ENCODE measurements at regions not wholly inside any gene's neighbourhood (a gene's known extent, or its start where the extent isn't known, plus 50 kb on each side); places are given as distances from the start of the nearest gene placed in this dataset.

DNA sequence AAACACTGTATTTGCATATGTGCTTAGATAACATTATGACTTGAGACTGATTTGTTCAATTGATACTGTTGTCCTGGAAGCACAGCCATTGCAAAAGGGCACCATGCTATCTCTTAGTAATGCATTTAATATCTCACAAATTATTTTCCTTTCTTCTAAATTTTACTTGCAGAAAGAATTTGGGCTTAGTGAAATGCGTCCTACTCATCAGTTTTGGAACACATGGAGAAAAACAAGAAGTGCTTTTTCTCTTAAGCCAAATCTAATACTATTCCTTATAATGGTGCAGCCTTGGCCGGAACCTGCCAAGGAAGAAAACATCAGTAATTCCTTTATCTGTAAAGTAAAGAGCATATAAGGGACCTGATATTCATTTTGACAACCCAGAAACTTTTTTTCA lies 172.2 kb upstream of the ZNF608 start:
- intact Hi-C loops (cut with micrococcal nuclease), result no loop called here
- Mint-ChIP-seq H3K27me3 (ENCODE audit: low read depth) (no peaks in the 10 kb centered on the region), H3K4me1 (ENCODE audit: low read depth) (no peaks in the 10 kb centered on the region), H3K4me3 (ENCODE audit: low read depth) (no peak overlapping the region), H3K36me3 (ENCODE audit: low read depth) (no peaks in the 10 kb centered on the region), H3K27ac (no peak overlapping the region), H3K9me3 (no peaks in the 10 kb centered on the region)
- DNase-seq (ENCODE audit: low spot score), result no peak

- H3K4me1 Mint-ChIP-seq (ENCODE audit: low read depth), result no peaks in the 10 kb centered on the region
- no peak for DNase-seq (ENCODE audit: low spot score)
- H3K36me3 Mint-ChIP-seq (ENCODE audit: low read depth), result no peaks in the 10 kb centered on the region
- no peaks in the 10 kb centered on the region for H3K9me3 Mint-ChIP-seq
- intact Hi-C loops (cut with micrococcal nuclease), result no loop called here
- no peak overlapping the region for H3K4me3 Mint-ChIP-seq (ENCODE audit: low read depth)
- no peaks in the 10 kb centered on the region for H3K27me3 Mint-ChIP-seq (ENCODE audit: low read depth)
- H3K27ac Mint-ChIP-seq, result no peak overlapping the region
Measured at GRCh38 chr5:124919076-124919475, 172.6 kb upstream of the ZNF608 start.

GRCh38 chr5:124919747-124920525 lies 173.5 kb upstream of the ZNF608 start:
- no peak overlapping the region for H3K27ac Mint-ChIP-seq
- intact Hi-C loops (cut with micrococcal nuclease), result no loop called here

GRCh38 chr5:124920909-124921666 lies 174.6 kb upstream of the ZNF608 start:
- intact Hi-C loops (cut with micrococcal nuclease), result no loop called here
- H3K36me3 Mint-ChIP-seq (ENCODE audit: low read depth), result no peaks in the 10 kb centered on the region
- H3K4me3 Mint-ChIP-seq (ENCODE audit: low read depth), result no peak overlapping the region
- no peaks in the 10 kb centered on the region for H3K27me3 Mint-ChIP-seq (ENCODE audit: low read depth)
- no peak overlapping the region for H3K27ac Mint-ChIP-seq
- no peaks in the 10 kb centered on the region for H3K9me3 Mint-ChIP-seq
- DNase-seq (ENCODE audit: low spot score), result no peak
- H3K4me1 Mint-ChIP-seq (ENCODE audit: low read depth), result no peaks in the 10 kb centered on the region

More at GRCh38 chr5:124919747-124920525, 173.5 kb upstream of the ZNF608 start:
- H3K27me3 Mint-ChIP-seq (ENCODE audit: low read depth), result no peaks in the 10 kb centered on the region
- no peak overlapping the region for H3K4me3 Mint-ChIP-seq (ENCODE audit: low read depth)
- H3K4me1 Mint-ChIP-seq (ENCODE audit: low read depth), result no peaks in the 10 kb centered on the region
- H3K9me3 Mint-ChIP-seq, result no peaks in the 10 kb centered on the region
- H3K36me3 Mint-ChIP-seq (ENCODE audit: low read depth), result no peaks in the 10 kb centered on the region
- no peak for DNase-seq (ENCODE audit: low spot score)

DNA sequence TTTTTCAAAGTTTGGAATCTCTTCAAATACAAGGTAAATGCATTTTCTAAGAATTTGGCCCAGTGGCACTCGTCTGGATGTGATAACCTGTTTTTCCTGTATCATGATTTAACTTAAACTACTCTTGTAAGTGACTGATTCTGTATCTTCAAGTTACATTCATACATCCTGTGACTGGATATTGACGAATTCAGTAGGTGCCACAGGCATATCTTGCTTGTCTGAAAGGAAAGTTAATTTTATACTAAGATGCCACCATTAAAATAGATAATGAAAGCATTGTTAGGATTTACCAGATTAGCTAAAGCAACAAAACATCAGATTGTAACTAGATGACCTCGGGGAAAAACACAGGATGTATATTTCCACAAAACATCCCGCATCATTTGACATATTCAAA lies 175.3 kb upstream of the ZNF608 start:
- no peaks in the 10 kb centered on the region for H3K9me3 Mint-ChIP-seq
- no peak overlapping the region for H3K4me3 Mint-ChIP-seq (ENCODE audit: low read depth)
- no peak overlapping the region for H3K27ac Mint-ChIP-seq
- DNase-seq (ENCODE audit: low spot score), result no peak
- no peaks in the 10 kb centered on the region for H3K27me3 Mint-ChIP-seq (ENCODE audit: low read depth)
- H3K4me1 Mint-ChIP-seq (ENCODE audit: low read depth), result no peaks in the 10 kb centered on the region
- H3K36me3 Mint-ChIP-seq (ENCODE audit: low read depth), result no peaks in the 10 kb centered on the region
- intact Hi-C loops (cut with micrococcal nuclease), result no loop called here

- no peaks in the 10 kb centered on the region for H3K4me1 Mint-ChIP-seq (ENCODE audit: low read depth)
- DNase-seq (ENCODE audit: low spot score), result no peak
- H3K27me3 Mint-ChIP-seq (ENCODE audit: low read depth), result no peaks in the 10 kb centered on the region
- intact Hi-C loops (cut with micrococcal nuclease), result no loop called here
- no peak overlapping the region for H3K4me3 Mint-ChIP-seq (ENCODE audit: low read depth)
- no peaks in the 10 kb centered on the region for H3K9me3 Mint-ChIP-seq
- H3K27ac Mint-ChIP-seq, result no peak overlapping the region
- H3K36me3 Mint-ChIP-seq (ENCODE audit: low read depth), result no peaks in the 10 kb centered on the region
Measured at GRCh38 chr5:124922255-124922975, 176.0 kb upstream of the ZNF608 start.

GRCh38 chr5:124923131-124923530 lies 176.7 kb upstream of the ZNF608 start:
- H3K4me3 Mint-ChIP-seq (ENCODE audit: low read depth), result no peak overlapping the region
- no peaks in the 10 kb centered on the region for H3K27me3 Mint-ChIP-seq (ENCODE audit: low read depth)
- H3K27ac Mint-ChIP-seq, result no peak overlapping the region
- no peaks in the 10 kb centered on the region for H3K4me1 Mint-ChIP-seq (ENCODE audit: low read depth)
- no peaks in the 10 kb centered on the region for H3K9me3 Mint-ChIP-seq
- H3K36me3 Mint-ChIP-seq (ENCODE audit: low read depth), result no peaks in the 10 kb centered on the region
- DNase-seq (ENCODE audit: low spot score), result no peak
- intact Hi-C loops (cut with micrococcal nuclease), result no loop called here

GRCh38 chr5:124924729-124925128 lies 178.3 kb upstream of the ZNF608 start:
- no peak for DNase-seq (ENCODE audit: low spot score)
- Mint-ChIP-seq H3K27me3 (ENCODE audit: low read depth) (no peaks in the 10 kb centered on the region), H3K27ac (no peak overlapping the region), H3K4me1 (ENCODE audit: low read depth) (no peaks in the 10 kb centered on the region), H3K36me3 (ENCODE audit: low read depth) (no peaks in the 10 kb centered on the region), H3K4me3 (ENCODE audit: low read depth) (no peak overlapping the region), H3K9me3 (no peaks in the 10 kb centered on the region)
- intact Hi-C loops (cut with micrococcal nuclease), result no loop called here

- H3K27me3 Mint-ChIP-seq (ENCODE audit: low read depth), result no peaks in the 10 kb centered on the region
- H3K36me3 Mint-ChIP-seq (ENCODE audit: low read depth), result no peaks in the 10 kb centered on the region
- no peaks in the 10 kb centered on the region for H3K4me1 Mint-ChIP-seq (ENCODE audit: low read depth)
- DNase-seq (ENCODE audit: low spot score), result no peak
- no peak overlapping the region for H3K27ac Mint-ChIP-seq
- no peak overlapping the region for H3K4me3 Mint-ChIP-seq (ENCODE audit: low read depth)
- H3K9me3 Mint-ChIP-seq, result no peaks in the 10 kb centered on the region
- intact Hi-C loops (cut with micrococcal nuclease), result no loop called here
Measured at GRCh38 chr5:124927735-124928134, 181.3 kb upstream of the ZNF608 start.

GRCh38 chr5:124929000-124929399 lies 182.6 kb upstream of the ZNF608 start:
- Mint-ChIP-seq H3K27ac (no peak overlapping the region), H3K9me3 (no peaks in the 10 kb centered on the region), H3K36me3 (ENCODE audit: low read depth) (no peaks in the 10 kb centered on the region), H3K4me1 (ENCODE audit: low read depth) (no peaks in the 10 kb centered on the region), H3K4me3 (ENCODE audit: low read depth) (no peak overlapping the region), H3K27me3 (ENCODE audit: low read depth) (no peaks in the 10 kb centered on the region)
- no peak for DNase-seq (ENCODE audit: low spot score)
- intact Hi-C loops (cut with micrococcal nuclease), result no loop called here

DNA sequence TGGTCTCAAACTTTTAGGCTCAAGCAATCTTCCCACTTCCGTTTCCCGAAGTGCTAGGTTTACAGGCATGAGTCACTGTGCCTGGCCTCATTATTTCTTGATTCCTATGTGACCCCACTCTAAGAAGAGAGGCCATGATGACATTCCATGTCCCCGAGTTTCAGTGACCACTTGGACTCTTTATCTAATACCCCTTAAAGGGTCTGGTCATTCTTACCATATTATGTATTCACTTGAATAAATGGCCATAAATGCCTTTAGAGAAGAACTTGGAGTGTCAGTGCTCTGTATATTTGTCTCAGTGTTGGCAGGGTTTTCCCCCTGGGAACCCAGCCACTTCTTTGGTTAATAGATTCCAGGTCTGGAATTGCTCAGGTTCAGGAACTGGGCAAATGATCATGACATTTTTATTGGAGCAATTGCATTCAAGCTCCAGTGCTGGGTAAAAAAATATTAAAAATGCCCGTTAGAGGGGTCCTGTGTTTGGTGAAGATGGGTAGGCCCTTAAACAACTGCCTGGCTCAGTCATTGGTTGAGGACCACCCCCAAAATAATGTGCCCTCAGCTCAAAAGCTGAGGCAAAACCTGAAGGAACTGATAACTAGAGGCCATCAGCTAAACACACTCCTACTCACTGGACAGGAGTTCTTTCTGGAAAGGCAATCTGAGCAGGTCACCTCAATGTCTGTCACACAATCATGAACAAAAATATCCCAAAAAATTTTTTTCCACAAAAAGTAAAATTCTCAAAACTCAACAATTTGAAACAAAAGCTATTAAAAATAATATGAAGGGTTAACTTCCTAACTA lies 186.6 kb upstream of the ZNF608 start:
- Mint-ChIP-seq H3K4me3 (ENCODE audit: low read depth) (no peak overlapping the region), H3K4me1 (ENCODE audit: low read depth) (peaks cover 2% of the 10 kb centered on the region), H3K27ac (no peak overlapping the region), H3K27me3 (ENCODE audit: low read depth) (no peaks in the 10 kb centered on the region), H3K9me3 (peaks cover 4% of the 10 kb centered on the region), H3K36me3 (ENCODE audit: low read depth) (no peaks in the 10 kb centered on the region)
- intact Hi-C loops (cut with micrococcal nuclease), result no loop called here
- DNase-seq (ENCODE audit: low spot score), result no peak

- Mint-ChIP-seq H3K9me3 (peaks cover 10% of the 10 kb centered on the region), H3K36me3 (ENCODE audit: low read depth) (no peaks in the 10 kb centered on the region), H3K27me3 (ENCODE audit: low read depth) (no peaks in the 10 kb centered on the region), H3K4me3 (ENCODE audit: low read depth) (no peak overlapping the region), H3K27ac (no peak overlapping the region), H3K4me1 (ENCODE audit: low read depth) (peaks cover 2% of the 10 kb centered on the region)
- intact Hi-C loops (cut with micrococcal nuclease), result no loop called here
- no peak for DNase-seq (ENCODE audit: low spot score)
Measured at GRCh38 chr5:124935065-124935464, 188.6 kb upstream of the ZNF608 start.

Data from activated T-helper 2 cell treated with anti-CD3 and anti-CD28 coated beads, Interferon-gamma antibody, Interleukin-2, Interleukin-4, amounts not matched to agents 10 μg/mL and 5 μg/mL and 100 μg/mL, durations not matched to agents 14 hours and 24 hours and 36 hours (primary cell).